AG04450 (cell line): ENCODE measurements at regions not wholly inside any gene's neighbourhood (a gene's known extent, or its start where the extent isn't known, plus 50 kb on each side); places are given as distances from the start of the nearest gene placed in this dataset.

Source experiments
- CTCF ChIA-PET: fragments of 300-600, 350-600 bp; formaldehyde crosslinking; extraction: SDS; loops from one replicate; lab custom pipeline; 2022; ENCODE audit warnings: antibody characterized with exemption, inconsistent platforms; lab: Charles Lee
- POLR2A ChIA-PET: fragments of 350-600 bp; formaldehyde crosslinking; extraction: SDS; loops from one replicate; lab custom pipeline; 2021; ENCODE audit warnings: antibody characterized with exemption, inconsistent platforms; lab: Yijun Ruan, JAX
- DNase-seq: peaks from one replicate; pipeline ENCODE4 v3.0.0-alpha.2; 2011; ENCODE audit warnings: low read depth, low spot score
- H3K27ac ChIP-seq: one replicate; pipeline ENCODE4 v1.5.1; 2012; ENCODE audit warnings: low read depth, low read length, control low read depth
- H3K27me3 ChIP-seq: one replicate; pipeline ENCODE4 v1.6.0; 2012; ENCODE audit warnings: low read length; ENCODE audit not compliant: control insufficient read depth, insufficient read depth
- H3K4me3 ChIP-seq: 2 replicates; pipeline ENCODE4 v1.5.1; 2011; ENCODE audit warnings: mild to moderate bottlenecking, low read depth, low read length, control low read depth
- H3K9me3 ChIP-seq: 2 replicates; pipeline ENCODE4 v1.5.1; 2012; ENCODE audit warnings: low read length; ENCODE audit not compliant: control insufficient read depth, insufficient read depth
- TF ChIP-seq, protein P1 (sequence below): IDR thresholded peaks from 2 replicates; pipeline ENCODE4 v1.5.1; 2011; ENCODE audit warnings: low read depth, low read length, control low read depth, inconsistent platforms

DNA sequence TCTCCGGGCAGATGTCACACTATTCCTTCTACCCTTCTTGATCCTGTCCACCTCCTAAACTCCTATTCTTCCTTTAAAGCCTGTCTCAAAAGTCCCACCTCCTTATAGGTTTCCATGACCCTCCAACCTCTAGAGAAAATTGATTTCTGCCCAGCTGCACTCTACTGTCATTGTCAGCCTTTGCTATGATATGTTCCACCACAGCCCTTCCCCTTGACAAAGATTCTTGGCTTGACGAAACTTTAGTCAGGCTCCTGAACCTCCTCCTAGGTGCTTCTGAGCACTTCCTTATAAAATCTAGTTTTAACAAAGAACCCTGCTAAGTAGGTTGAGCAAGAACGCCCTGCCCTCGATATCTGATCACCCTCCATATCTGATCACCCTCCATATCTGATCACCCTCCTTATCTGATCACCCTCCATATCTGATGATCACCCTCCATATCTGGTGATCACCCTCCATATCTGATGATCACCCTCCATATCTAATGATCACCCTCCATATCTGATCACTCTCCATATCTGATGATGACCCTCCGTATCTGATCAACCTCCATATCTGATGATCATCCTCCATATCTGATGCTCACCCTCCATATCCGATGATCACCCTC lies 103.2 kb downstream of the RIN2 start:
- no peak for DNase-seq
- TF ChIP-seq, protein P1, sequence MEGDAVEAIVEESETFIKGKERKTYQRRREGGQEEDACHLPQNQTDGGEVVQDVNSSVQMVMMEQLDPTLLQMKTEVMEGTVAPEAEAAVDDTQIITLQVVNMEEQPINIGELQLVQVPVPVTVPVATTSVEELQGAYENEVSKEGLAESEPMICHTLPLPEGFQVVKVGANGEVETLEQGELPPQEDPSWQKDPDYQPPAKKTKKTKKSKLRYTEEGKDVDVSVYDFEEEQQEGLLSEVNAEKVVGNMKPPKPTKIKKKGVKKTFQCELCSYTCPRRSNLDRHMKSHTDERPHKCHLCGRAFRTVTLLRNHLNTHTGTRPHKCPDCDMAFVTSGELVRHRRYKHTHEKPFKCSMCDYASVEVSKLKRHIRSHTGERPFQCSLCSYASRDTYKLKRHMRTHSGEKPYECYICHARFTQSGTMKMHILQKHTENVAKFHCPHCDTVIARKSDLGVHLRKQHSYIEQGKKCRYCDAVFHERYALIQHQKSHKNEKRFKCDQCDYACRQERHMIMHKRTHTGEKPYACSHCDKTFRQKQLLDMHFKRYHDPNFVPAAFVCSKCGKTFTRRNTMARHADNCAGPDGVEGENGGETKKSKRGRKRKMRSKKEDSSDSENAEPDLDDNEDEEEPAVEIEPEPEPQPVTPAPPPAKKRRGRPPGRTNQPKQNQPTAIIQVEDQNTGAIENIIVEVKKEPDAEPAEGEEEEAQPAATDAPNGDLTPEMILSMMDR = no peak
- H3K9me3 ChIP-seq = no peaks in the 10 kb centered on the region
- CTCF ChIA-PET = no interaction called here
- POLR2A ChIA-PET = interaction anchor here (0.6 kb wide), 1 partner anchor 44 kb away, joined by 3 read pairs; no protein-coding TSS in a partner anchor
- no peak overlapping the region for H3K27ac ChIP-seq
- H3K4me3 ChIP-seq = no peak overlapping the region
- H3K27me3 ChIP-seq = no peaks in the 10 kb centered on the region

DNA sequence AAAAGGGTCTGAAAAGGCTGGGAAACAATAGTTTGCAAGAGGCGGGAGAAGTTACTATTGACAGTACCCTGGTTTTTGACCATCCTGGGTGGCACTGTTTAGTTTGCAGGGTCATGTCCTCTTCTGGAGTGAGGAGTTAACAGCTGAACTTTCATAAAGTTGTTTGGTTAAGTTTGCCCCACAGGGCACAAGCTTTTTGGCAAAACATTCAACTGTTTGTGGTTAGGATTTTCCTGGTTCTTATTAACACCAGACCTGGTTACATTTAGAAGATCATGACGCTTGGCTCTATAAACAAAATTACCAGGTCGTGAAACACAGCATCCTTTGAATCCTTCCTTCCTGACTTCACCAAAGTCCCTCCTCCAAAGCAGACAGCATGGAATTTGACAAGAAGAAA lies 106.1 kb downstream of the RIN2 start:
- Histone ChIP-seq H3K27me3 (no peaks in the 10 kb centered on the region), H3K9me3 (peaks cover 7% of the 10 kb centered on the region), H3K4me3 (no peak overlapping the region), H3K27ac (no peak overlapping the region)
- DNase-seq = no peak
- POLR2A ChIA-PET = no interaction called here
- CTCF ChIA-PET = no interaction called here
- TF ChIP-seq, protein P1 = no peak

DNA sequence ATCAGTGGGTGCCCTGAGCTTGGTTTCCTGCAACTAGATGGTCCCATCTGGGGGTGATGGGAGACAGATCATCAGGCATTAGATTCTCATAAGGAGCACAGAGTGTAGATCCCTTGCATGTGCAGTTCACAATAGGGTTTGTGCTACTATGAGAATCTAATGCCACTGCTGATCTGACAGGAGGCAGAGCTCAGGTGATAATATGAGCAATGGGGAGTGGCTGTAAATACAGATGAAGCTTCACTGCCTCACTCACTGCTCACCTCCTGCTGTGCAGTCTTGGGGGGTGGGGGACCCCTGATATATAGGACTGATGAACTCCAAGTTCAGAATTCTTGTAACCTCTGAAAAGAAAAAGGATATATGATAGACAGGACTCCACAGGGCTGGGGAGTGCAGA lies 108.0 kb downstream of the RIN2 start:
- ChIA-PET CTCF (interaction anchor here (1.5 kb wide), 1 partner anchor 38 kb away, joined by 5 read pairs; no protein-coding TSS in a partner anchor), POLR2A (no interaction called here)
- TF ChIP-seq, protein P1 = no peak
- Histone ChIP-seq H3K27ac (no peak overlapping the region), H3K27me3 (no peaks in the 10 kb centered on the region), H3K4me3 (no peak overlapping the region), H3K9me3 (peaks cover 7% of the 10 kb centered on the region)
- no peak for DNase-seq

DNA sequence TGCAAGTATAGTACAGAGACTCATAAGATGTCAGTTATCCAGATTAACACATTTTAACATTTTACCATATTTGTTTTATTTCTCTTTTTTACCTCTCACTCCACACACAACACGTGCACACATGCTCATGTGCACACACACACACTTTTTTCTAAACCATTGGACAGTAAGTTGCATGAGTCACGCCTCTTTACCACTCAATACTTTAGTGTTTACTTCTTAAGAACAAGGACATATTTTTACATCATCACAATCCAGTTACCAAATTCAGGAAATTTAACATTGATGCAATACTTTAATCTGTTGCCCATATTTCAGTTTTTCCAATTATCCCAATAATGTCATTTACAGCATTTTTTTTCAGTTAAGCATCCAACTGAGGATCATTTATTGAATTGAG lies 109.0 kb downstream of the RIN2 start:
- POLR2A ChIA-PET = no interaction called here
- peak; percentile 61 for DNase-seq
- peak overlapping the region; percentile 73 for H3K27ac ChIP-seq

DNA sequence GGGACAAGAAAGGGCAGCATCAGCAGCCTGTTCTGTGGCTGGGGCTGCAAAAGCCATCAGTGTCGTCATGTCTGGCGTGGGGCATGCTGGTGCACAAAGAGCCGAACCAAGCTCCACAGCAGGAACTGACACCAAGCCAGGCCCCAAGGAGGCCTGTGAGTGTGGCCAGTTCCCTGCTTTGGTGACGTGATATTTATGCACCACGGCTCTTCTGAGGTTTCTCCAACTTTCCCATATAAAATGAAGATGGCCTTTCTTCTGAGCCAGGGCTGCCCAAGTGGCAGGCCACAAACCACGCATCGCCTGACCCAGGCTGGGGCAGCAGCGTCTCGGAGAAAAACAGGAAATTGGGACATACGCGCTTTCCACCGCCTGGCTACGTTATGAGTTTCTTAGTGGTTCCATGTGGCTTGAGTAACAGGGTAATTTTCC lies 109.9 kb downstream of the RIN2 start:
- ChIA-PET POLR2A (no interaction called here), CTCF (no interaction called here)
- no peak for DNase-seq
- no peak overlapping the region for H3K27ac ChIP-seq
- no peak overlapping the region for H3K4me3 ChIP-seq
- H3K27me3 ChIP-seq = no peaks in the 10 kb centered on the region
- peaks cover 7% of the 10 kb centered on the region for H3K9me3 ChIP-seq
- TF ChIP-seq, protein P1 = no peak

More for the DNA sequence above, 109.0 kb downstream of the RIN2 start:
- TF ChIP-seq, protein P1 = no peak
- peaks cover 7% of the 10 kb centered on the region for H3K9me3 ChIP-seq
- CTCF ChIA-PET = interaction anchor here (1.5 kb wide), 1 partner anchor 39 kb away, joined by 5 read pairs; no protein-coding TSS in a partner anchor
- no peaks in the 10 kb centered on the region for H3K27me3 ChIP-seq
- no peak overlapping the region for H3K4me3 ChIP-seq
